Activated CD4-positive, alpha-beta T cell treated with anti-CD3 and anti-CD28 coated beads, Interleukin-10, Interleukin-2, amounts not matched to agents 100 ng/mL and 50 ng/mL, durations not matched to agents 16 hours and 8 hours (primary cell): ENCODE measurements at regions not wholly inside any gene's neighbourhood (a gene's known extent, or its start where the extent isn't known, plus 50 kb on each side); places are given as distances from the start of the nearest gene placed in this dataset.
"Not testable (repeated sequence)": the region's sequence is repeated elsewhere in the genome, so short reads cannot be mapped to it uniquely, and the experiment has no call there.

ENCODE experiments used
- DNase-seq: peaks from one replicate; pipeline ENCODE4 v3.0.0-alpha.2; 2020

DNA sequence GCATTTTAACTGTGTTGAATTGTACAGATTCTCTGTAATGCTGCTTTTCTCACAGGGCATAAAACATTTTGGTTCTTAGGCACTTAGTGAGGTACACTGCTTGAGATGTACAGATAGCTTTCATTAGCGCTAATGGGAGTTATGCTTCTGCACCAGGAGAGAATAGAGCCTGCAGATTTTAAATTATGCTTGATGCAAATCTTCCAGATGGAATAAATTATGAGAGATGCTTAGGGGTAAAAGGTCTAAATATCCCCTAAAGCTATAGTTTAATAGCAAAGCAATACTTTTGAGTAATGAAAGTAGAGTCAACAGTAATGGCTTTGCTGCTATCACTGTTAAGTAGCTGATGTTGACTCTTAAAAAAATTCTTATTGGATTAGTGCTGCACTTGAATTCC lies 248.9 kb downstream of the S1PR1 start:
- no peak for DNase-seq

DNA sequence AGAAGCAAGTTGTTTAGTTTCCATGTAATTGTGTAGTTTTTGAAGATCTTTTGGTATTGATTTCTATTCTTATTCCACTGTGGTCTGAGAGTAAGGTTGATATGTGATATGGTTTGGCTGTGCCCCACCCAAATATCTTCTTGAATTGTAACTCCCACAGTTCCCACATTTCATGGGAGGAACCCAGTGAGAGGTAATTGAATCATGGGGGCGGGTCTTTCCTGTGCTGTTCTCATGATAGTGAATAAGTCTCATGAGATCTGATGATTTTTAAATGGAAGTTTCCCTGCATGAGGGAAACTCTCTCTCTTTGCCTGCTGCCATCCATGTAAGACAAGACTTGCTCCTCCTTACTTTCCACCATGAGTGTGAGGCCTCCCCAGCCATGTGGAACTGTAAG lies 255.3 kb downstream of the S1PR1 start:
- DNase-seq, result not testable (repeated sequence)

DNA sequence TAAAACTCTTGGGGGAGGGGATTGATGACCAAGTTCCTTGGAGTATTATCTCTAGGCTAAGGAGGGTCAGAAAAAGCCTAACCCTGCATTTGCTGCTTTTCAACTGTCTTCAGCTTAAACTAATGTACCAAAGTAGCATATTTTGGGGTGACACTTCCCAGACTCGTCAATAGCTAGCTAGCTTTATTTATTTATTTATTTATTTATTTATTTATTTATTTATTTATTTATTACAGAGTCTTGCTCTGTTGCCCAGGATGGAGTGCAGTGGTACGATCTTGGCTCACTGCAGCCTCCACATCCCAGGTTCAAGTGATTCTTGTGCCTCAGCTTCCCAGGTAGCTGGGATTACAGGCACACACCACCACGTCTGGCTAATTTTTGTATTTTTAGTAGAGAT lies 257.1 kb downstream of the S1PR1 start:
- DNase-seq, result not testable (repeated sequence)

DNA sequence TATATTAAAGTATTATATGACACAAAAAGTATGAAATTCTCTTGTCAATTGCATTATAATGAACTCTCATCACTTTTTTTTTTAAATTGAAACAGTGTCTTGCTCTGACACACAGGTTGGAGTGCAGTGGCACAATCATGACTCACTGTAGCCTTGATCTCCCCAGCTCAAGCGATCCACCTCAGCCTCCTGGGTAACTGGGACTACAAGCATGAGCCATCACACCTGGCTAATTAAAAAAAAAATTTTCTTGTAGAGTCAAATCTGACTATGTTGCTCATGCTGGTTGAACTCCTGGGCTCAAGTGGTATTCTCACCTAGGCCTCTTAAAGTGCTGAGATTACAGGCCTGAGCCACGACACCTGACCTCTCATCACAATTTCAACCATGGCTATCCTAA lies 259.3 kb downstream of the S1PR1 start:
- peak; percentile 2 for DNase-seq

DNA sequence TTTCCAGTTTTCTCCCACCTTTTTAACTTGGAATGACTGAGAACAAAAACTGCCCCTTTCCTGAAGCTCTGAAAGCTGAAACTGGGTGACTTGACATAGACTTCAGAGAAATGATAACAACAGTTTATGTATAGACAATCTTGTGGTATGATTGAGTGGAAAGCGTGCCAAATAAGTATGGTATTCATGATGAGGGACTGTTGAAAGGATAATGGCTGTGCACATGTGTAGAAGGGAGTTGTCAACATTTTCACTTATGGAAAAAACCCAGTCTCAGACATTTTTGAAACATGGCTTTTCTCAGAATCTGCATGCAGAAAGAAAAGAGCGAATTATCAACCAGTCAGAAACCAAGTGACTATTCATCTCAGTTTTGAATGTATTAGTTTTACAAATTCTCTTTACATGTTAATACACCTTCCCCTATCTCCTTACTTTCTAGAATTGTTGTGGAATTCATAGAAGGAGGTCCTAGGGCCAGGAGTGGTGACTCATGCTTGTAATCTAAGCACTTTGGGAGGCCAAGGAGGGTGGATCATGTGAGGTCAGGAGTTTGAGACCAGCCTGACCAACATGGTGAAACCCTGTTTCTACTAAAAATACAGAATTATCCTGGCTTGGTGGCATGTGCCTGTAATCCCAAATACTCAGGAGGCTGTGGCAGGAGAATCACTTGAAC lies 261.2 kb downstream of the S1PR1 start:
- DNase-seq, result no peak

DNA sequence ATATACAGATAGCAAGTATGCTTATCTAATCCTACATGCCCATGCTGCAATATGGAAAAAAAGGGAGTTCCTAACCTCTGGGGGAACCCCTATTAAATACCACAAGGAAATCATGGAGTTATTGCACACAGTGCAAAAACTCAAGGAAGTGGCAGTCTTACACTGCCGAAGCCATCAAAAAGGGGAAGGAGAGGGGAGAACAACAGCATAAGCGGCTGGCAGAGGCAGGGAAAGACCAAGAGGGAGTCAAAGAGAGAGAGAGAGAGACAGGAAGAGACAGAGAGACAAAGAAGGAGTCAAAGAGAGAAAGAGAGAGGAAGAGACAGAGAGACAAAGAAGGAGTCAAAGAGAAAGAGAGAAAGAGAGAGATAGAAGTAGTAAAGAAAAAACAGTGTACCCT lies 267.3 kb downstream of the S1PR1 start:
- DNase-seq, result not testable (repeated sequence)

DNA sequence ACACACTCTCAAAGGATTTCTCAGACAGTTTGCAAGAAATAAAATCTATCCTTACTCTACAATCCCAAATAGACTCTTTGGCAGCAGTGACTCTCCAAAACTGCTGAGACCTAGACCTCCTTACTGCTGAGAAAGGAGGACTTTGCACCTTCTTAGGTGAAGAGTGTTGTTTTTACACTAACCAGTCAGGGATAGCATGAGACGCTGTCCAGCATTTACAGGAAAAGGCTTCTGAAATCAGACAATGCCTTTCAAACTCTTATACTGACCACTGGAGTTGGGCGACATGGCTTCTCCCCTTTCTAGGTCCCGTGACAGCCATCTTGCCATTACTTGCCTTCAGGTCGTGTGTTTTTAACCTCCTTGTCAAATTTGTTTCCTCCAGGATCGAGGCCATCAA lies 268.4 kb downstream of the S1PR1 start:
- not testable (repeated sequence) for DNase-seq

DNA sequence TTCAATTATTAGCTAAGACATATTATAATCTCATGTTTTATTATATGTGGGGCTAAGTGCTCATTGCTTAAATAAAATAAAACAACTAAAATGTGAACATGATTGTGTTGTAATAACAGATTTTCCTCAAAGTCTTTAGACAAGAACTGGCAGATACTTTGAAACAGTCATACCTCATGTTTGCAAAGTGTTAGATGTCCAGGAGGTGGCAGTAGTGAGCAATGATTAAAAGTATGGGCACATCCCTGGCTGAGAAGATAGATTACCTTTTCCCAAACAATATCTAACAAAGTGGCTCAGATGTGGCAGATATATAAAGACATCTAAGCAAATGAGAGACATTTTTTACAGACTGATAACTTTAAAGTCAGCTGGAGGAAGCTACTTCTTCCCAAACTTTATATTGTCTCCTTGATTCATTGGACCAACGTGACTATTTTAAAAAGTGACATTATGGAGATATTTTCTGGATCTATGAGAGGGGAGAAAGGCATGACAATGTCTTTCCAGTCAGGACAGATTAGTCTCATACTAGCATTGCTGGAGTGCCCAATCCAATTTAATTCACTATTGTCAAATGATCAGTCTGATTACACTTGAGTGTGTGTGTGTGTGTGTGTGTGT lies 269.8 kb downstream of the S1PR1 start:
- DNase-seq, result peak; percentile 64

DNA sequence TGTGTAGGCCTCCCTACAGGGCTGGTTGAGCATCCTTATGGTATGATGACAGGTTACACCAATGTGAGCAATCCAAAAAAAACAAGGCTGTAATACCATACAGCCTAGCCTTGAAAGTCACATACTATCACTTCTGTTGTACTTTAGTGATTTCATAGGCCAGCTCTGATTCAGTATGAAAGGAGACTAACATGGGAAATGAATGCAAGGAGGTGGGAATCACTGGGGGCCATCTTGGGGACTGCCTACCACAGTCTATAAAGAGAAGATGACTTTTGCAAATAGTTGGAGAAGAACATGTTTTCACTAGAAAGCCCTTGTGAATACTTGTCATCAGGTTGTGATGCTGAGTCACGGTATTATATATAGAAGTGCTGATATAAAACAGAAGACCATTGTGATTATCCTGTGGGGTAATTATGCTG lies 270.7 kb downstream of the S1PR1 start:
- DNase-seq, result no peak

DNA sequence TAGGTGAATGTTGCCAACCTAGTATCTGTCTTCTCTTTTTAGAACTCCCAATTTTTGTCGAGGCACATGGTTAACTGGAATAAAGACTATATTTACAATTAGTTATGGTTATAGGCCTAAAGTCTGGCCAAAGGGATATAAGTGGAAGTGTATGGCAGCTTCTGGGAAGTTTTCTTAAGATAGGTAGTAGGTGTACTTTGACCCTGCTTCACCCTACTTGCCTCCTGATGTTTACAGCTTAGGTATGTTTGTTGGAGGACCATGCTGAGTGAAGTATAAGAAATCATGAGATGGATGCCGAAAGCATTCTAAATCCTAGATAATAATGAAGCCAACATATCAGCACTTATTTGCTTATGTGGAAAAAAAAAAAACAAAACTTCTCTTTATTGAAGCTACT lies 272.1 kb downstream of the S1PR1 start:
- no peak for DNase-seq

DNA sequence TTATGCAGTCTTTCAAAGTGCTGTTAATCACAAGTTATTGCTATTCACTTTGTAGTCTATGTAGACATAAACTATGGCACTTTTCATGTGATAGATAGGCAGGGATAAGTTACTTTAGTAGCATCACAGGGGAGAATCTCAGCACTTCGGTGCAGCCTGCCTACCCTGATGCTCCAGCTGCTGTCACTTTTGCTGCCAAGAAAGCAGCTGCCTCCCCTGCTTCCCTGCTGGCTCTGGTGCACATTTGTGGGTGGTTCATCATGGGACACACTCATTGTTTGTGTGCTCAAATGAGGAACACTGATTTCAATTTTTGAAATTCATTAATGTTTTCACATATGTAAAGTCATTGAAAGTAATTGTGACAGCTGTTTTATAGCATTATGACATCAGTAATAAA lies 272.6 kb downstream of the S1PR1 start:
- DNase-seq, result no peak

DNA sequence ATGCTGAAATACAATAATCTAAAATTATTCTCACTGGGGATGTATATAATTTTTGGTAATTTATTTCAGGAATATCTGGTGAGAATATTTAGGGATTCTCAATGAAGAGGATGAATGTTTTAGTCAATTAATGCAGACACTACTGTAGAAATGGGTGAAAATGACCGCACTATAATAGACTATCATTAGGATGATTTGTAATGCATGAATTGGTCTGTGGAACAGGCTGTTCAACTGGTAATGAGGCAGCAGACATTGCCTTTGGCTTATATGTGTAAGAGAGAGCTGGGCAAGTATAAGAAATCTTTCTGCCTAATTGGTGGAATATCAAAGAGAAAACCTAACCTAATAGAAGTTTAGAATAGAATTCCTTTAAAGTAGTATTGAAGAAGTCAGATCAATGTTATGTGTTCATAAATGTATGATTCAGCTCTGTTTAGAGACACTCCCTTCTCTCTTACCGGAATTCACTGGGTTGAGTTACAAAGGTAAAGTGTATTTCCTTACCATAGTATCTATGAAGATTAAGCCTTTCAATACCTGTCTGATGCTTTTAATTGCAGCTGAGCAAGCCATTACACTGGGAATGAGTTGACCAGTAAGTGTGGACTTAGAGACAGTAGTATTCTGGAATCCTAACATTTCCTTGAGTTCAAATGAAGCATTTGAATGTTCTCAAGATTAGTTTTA lies 274.5 kb downstream of the S1PR1 start:
- no peak for DNase-seq

DNA sequence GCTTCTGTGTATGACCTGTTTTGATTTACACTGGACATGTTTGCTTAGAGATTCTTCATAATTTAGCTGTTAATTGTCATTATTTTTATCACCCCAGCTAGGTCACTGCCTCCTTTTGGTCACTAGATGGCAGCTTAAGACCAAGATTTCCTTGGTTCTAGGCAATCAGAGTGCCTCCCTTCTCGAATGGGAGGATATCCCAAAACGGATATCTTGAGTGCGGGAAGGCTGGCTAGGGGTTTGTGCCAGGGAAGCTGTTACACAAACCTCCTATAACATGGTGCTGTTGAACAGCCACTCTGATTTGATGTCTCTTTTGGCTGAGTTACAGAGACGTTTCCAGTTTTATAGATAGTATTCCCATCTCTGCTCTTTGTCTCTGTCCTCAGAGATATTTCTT lies 283.5 kb downstream of the S1PR1 start:
- peak; percentile 36 for DNase-seq

DNA sequence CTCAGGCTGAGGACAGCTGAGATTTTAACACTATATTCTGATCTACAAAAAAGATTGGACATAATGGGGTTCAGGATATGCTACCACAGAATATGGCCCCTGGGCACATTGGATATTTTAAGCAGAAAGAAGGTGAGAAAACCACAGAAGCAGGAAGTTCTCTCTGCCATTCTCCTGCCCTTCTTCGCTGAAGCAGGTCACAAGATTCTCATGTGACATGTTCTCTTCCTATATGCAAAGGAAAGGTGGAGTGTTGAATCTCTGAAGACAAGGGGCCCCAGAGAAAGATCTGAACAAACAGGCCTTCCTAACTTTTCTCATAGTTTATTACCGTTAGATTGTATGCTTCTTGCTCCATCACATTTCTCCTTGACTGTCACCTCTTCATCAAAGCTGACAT lies 285.7 kb downstream of the S1PR1 start:
- DNase-seq, result no peak

DNA sequence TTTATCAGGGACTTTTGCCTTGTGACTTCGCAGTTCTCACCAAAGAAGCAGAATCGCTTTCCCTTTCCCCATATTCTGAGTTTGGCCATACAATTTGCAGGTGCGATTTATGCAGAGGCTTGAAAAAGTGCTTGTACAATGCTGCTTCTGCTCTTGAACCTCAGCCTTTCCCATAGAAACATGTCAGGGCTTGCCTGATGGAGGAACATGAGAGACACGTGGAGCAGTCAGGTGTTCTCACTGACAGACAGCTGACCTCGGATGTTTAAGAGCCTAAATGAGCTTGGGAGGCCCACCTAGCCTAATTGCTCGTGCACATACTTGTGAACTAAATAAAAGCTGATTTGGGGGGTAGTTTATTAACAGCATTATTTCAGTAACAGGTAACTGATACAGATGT lies 290.0 kb downstream of the S1PR1 start:
- DNase-seq, result no peak

DNA sequence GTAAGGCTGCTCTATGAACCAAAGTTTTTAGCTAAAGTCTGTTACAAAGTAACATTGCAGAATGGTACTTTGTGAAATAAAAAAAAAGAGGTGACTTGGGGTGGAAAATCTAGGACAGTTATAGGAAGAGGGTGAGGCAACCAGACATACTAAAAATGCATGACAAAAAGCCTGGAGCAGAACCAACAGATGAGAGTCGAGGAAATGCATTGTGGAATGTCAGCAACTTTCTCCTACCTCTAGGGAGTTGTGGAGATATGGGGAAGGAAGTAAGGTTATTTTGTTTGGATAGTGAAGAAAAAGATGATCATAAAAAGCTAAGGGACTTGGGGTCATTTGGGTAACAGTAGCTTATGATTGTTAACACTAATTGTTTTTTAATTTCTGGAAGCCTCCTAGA lies 295.6 kb downstream of the S1PR1 start:
- DNase-seq, result no peak

DNA sequence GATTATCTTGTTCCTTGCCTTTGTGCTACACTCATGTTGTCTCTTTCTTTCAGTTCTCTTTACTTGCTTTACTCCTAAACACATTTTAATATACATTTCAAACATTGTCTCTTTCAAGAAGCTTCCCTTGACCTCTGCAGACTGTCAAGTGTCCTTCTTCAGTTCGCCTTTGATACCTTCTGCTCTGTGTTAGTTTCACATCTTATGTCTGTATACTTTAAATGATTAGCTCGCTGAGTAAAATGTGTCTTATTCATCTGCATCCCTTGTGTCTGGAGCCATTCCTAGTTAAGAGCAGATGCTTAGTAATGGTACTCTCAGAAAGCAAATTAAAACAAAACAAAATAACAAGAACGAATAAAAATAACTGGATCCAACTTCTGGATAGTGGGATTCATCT lies 303.3 kb downstream of the S1PR1 start:
- DNase-seq, result no peak

DNA sequence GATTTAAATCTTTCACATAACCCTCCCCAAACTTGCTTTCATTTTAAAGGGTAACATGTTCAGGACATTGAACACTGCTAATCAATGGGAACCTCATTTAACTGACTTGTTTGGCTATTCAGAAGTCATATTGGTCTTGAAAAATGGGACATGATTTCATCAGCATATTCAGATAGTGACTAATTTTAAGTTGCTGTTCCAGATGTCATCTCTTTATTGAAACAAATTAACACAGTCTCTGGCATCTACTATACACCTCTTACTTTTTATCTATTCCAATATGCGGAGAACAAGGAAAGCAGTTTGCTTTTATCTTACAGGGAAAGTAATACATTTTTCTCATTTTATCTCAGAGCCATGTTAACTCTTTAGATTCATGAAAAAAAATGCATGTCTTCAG lies 310.1 kb downstream of the S1PR1 start:
- DNase-seq, result no peak

DNA sequence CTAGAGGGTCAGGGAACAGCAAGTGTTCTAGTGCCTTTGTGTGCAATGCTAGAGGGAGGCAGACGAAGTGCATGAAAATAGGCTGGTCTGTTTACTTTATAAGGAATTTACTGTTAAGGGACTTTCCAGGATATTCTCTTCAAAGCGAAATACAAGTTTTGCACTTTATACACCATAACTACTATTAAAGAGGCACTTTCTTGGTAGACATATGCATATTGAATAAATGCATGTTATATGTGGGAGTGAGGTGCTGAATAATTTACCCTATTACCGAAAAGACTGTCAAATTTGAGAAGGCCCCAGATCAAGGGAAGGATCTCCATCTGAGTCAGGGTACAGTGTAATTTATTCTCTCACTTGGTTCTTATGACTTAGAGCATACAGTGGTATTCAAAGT lies 310.5 kb downstream of the S1PR1 start:
- no peak for DNase-seq

DNA sequence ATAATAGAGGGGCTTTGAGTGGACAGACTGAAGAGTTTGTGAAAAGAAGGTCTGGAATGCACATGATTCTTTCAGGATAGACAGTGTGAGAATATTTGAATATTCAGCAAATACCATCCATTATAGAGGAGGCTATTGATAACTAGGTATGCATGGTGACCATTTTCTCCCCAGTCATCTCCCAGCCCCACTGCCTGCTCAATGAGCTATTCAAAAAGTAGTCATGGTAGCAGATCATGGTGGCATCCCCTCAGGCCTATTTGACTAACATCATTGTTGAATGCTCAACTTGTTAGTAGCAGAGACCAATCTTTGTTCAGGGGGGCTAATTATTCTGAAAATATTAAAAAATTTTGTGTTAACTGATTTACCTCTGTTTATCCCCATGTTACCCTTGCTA lies 311.6 kb downstream of the S1PR1 start:
- DNase-seq, result no peak

DNA sequence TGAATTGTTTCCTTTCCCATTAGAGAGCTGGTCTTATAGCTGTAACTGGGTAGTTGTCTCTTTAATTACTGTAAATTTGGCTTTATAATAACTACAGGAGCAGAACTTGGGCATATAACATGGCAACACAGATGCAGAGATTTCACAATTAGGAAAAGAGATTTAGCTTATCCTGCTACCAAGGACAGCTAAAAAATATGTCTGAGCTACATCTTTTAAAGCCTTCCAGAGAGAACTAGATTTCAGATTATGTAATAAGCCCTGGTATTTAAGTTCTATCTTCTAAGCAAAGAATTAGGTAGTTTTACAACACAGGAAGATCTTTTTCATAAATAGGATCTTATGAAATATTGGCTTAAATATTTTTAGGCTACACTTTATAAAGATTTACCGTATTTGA lies 313.8 kb downstream of the S1PR1 start:
- DNase-seq, result no peak

DNA sequence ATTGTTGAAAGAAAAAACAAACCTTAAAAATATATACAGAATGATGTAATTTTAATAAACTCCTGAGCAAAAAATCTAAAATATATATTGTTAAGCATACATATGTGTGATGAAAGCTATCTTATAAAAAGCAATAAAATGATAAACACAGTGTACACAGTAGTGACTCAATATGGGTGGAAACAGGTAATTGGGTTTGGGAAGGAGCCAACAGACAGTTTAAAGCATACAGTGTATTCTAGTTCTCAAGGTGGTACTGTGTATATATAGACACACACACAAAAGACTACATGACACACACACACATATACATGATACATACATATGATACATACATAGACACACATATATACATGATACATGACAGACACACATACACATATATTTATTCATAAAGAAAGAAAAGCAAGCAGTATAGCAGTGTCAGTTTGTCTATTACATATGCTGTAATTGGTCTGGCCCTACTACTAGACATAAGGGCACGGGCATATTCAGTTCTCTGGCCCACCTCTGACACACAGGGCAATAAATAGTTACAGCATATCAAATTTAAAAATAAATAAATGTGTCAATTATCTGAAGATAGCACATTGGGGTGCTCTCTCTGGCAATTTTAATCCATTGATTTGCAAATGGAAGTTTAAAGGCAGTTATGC lies 330.2 kb downstream of the S1PR1 start:
- DNase-seq, result no peak

DNA sequence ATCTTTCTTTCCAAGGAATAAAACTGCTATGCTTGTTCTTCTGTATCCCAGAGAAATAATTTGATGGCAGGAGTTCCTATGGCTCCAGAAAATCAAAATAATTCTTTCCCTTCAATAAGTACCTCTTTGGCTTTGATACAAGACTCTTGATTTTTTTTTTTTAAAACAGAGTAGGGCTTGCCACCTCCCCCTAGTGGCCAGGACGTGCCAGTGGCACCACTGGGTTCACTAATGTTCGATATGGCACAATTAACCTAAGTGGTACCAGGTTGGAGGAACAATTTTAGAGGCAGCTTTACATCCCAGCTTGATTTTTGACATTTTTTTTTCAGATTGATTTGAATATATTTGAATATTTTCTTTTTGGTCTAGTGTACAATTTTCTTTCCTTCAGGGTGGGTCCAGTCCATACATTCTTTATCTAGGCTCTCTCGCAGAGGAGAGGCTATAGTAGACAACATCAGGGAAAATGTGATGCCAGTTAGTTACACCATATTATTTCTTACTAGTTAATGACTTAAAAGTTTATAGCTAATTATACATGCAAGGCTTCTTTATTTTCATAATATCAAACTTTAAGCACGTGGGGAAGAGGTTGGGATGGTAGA lies 330.9 kb downstream of the S1PR1 start:
- peak; percentile 51 for DNase-seq

DNA sequence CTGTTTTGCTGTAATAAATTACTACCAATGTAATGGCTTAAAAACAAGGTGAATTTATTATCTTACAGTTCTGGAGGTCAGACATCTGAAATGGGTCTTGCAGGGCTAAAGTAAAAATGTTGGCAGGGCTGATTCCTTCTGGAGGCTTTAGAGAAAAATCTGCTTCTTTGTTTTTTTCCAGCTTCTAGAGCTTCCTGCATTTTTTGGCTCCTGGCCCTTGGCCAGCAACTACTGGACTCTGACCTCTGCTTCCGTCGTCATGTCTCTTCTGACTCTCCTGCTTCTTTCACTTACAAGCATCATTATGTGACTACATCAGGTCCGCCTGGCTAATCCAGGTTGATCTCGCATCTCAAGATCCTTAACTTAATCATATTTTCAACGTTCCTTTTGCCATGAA lies 350.9 kb downstream of the S1PR1 start:
- DNase-seq, result no peak
